ENCODE measurements at regions not wholly inside any gene's neighbourhood (a gene's known extent, or its start where the extent isn't known, plus 50 kb on each side); places are given as distances from the start of the nearest gene placed in this dataset.

DNA sequence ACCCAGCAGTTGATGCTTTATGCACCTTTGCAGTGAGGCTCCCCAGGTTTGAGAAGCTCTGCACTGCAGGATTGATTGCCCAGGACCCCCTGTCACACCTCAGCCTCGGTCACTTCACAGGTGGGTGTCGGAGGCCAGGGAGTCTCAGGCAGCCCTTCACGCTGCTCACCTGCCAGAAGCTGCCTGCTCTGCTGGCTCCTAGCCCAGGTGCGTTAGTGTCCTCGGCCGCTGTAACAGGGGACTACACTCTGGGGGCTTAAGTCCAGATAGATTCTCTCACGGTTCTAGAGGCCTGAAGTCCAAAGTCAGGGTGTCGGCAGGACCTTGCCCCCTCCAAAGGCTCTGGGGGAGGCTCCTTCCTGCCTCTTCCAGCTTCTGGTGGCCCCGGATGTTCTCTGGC lies 79.9 kb downstream of the CPZ start:
- Histone ChIP-seq H3K36me3 (ENCODE audit: control insufficient read depth in 2 of 2, extremely low read depth in 1 of 2, insufficient read depth in 2 of 2, low read length in 2 of 2) (no peaks in the 10 kb centered on the region), H3K9me3 (ENCODE audit: control insufficient read depth, low read depth, low read length) (no peaks in the 10 kb centered on the region), H3K79me2 (ENCODE audit: control insufficient read depth, insufficient read depth, low read length) (no peaks in the 10 kb centered on the region), H3K27ac (ENCODE audit: control insufficient read depth, insufficient read depth, low read length) (no peak overlapping the region), H3K4me2 (ENCODE audit: control insufficient read depth, extremely low read depth, insufficient read depth, low read depth, low read length) (no peak overlapping the region), H2AFZ (ENCODE audit: control insufficient read depth, low read length) (no peak overlapping the region), H3K4me3 (ENCODE audit: control insufficient read depth in 2 of 3, extremely low read depth in 1 of 3, insufficient read depth in 2 of 3, low read depth in 1 of 3, low read length in 3 of 3) (no peak overlapping the region), H3K4me1 (ENCODE audit: control insufficient read depth, extremely low read depth, insufficient read depth, low read length) (no peaks in the 10 kb centered on the region), H4K20me1 (ENCODE audit: control insufficient read depth, extremely low read depth, insufficient read depth, low read length) (no peaks in the 10 kb centered on the region), H3K27me3 (ENCODE audit: control insufficient read depth, extremely low read depth, insufficient read depth, low read length) (no peaks in the 10 kb centered on the region), H3K9ac (ENCODE audit: control insufficient read depth, extremely low read depth, insufficient read depth, low read length) (no peak overlapping the region), H3K9me1 (ENCODE audit: control insufficient read depth, extremely low read depth, insufficient read depth, low read length) (no peaks in the 10 kb centered on the region)
- dilution Hi-C loops (cut with MboI; ENCODE audit: extremely low pct_ligation_motif_present, low sequenced_read_pairs) = no loop called here
- FAIRE-seq (no peak), DNase-seq (ENCODE audit: low read depth, low spot score) (no peak)
- no peak for TF ChIP-seq EZH2 (IDR thresholded peaks at IDR 0.05; ENCODE audit: low read length)
- TF ChIP-seq CTCF (optimal IDR thresholded peaks at IDR 0.05 in 1 of 3, IDR thresholded peaks at IDR 0.05 in 1 of 3, conservative IDR thresholded peaks at IDR 0.05 in 1 of 3; ENCODE audit: extremely low read depth in 1 of 3, insufficient read depth in 2 of 3, low read length in 3 of 3) = no peak

DNA sequence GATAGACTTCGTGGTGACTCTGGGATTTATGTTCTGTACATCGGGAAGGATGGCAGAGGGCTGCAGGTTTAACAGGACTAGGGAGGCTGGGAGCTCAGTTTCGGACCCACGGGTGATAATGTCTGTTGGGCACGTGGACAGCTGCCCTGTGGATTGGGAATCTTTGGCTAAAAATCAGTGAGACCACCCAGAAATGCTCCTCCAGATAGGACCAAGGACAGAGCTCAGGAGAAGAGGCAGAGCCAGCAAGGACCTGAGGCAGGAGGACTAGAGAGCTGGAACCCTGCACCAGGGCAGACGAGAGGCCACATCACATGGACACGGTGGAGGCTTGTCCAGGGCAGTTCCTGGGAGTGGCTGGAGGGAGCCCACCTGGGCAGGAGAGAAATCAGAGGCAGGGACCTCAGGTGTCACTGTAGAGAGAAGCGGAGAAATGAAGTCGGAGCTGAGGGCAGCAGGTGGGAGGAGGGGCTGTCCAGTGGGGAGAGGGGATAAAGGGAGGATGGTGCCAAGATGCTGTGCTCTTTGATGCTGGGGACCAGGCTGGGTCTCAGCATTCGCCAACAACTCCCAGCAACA lies 79.2 kb downstream of the CPZ start:
- Histone ChIP-seq H3K4me1 (ENCODE audit: control insufficient read depth, extremely low read depth, insufficient read depth, low read length) (no peaks in the 10 kb centered on the region), H3K4me2 (ENCODE audit: control insufficient read depth, extremely low read depth, insufficient read depth, low read depth, low read length) (no peak overlapping the region), H3K9me3 (ENCODE audit: control insufficient read depth, low read depth, low read length) (no peaks in the 10 kb centered on the region), H3K79me2 (ENCODE audit: control insufficient read depth, insufficient read depth, low read length) (no peaks in the 10 kb centered on the region), H3K9me1 (ENCODE audit: control insufficient read depth, extremely low read depth, insufficient read depth, low read length) (no peaks in the 10 kb centered on the region), H2AFZ (ENCODE audit: control insufficient read depth, low read length) (no peak overlapping the region), H3K36me3 (ENCODE audit: control insufficient read depth in 2 of 2, extremely low read depth in 1 of 2, insufficient read depth in 2 of 2, low read length in 2 of 2) (no peaks in the 10 kb centered on the region), H3K4me3 (ENCODE audit: control insufficient read depth in 2 of 3, extremely low read depth in 1 of 3, insufficient read depth in 2 of 3, low read depth in 1 of 3, low read length in 3 of 3) (no peak overlapping the region), H3K9ac (ENCODE audit: control insufficient read depth, extremely low read depth, insufficient read depth, low read length) (no peak overlapping the region), H3K27ac (ENCODE audit: control insufficient read depth, insufficient read depth, low read length) (no peak overlapping the region), H4K20me1 (ENCODE audit: control insufficient read depth, extremely low read depth, insufficient read depth, low read length) (no peaks in the 10 kb centered on the region), H3K27me3 (ENCODE audit: control insufficient read depth, extremely low read depth, insufficient read depth, low read length) (no peaks in the 10 kb centered on the region)
- no peak for FAIRE-seq
- DNase-seq (ENCODE audit: low read depth, low spot score) = no peak
- TF ChIP-seq CTCF (optimal IDR thresholded peaks at IDR 0.05 in 1 of 3, IDR thresholded peaks at IDR 0.05 in 1 of 3, conservative IDR thresholded peaks at IDR 0.05 in 1 of 3; ENCODE audit: extremely low read depth in 1 of 3, insufficient read depth in 2 of 3, low read length in 3 of 3) (no peak), EZH2 (IDR thresholded peaks at IDR 0.05; ENCODE audit: low read length) (no peak)
- dilution Hi-C loops (cut with MboI; ENCODE audit: extremely low pct_ligation_motif_present, low sequenced_read_pairs) = no loop called here
